ENCODE measurements at regions not wholly inside any gene's neighbourhood (a gene's known extent, or its start where the extent isn't known, plus 50 kb on each side); places are given as distances from the start of the nearest gene placed in this dataset.
A peak's percentile ranks its signal among the peaks of the same experiment; 100 is the strongest.
"Not testable (repeated sequence)": the region's sequence is repeated elsewhere in the genome, so short reads cannot be mapped to it uniquely, and the experiment has no call there.

- H3K36me3 ChIP-seq = no peaks in the 10 kb centered on the region
- no peak overlapping the region for H3K4me3 ChIP-seq
- no peak overlapping the region for H3K27ac ChIP-seq
- H3K27me3 ChIP-seq = peaks cover 0 to 1% (median 0%) of the 10 kb centered on the region in 3 donors
- no peaks in the 10 kb centered on the region for H3K9me3 ChIP-seq
- no peak for DNase-seq
- 82 to 92% methylated on average over 13 of the region's 13 CpGs for WGBS, 2 donors
- H3K4me1 ChIP-seq = no peaks in the 10 kb centered on the region
- TF ChIP-seq EP300 (IDR thresholded peaks at IDR 0.05) = no peak
- no peak for TF ChIP-seq POLR2A (IDR thresholded peaks at IDR 0.05)
- no peak for TF ChIP-seq CTCF (IDR thresholded peaks at IDR 0.05)
- no peak for TF ChIP-seq POLR2AphosphoS5 (IDR thresholded peaks at IDR 0.05)
- intact Hi-C loops (cut with DNase I) = no loop called here
These were observed 170.0 kb downstream of the ADRA2C start for GRCh38 chr4:3936184-3936583.

- H3K27ac ChIP-seq; H3K4me1 ChIP-seq; H3K4me3 ChIP-seq; H3K36me3 ChIP-seq; intact Hi-C loops (cut with DNase I); H3K27me3 ChIP-seq; H3K9me3 ChIP-seq; DNase-seq: not testable (repeated sequence)
- WGBS, 2 donors = 62 to 79% methylated on average over 16 to 18 of the region's 18 CpGs
These were observed 171.8 kb downstream of the ADRA2C start for GRCh38 chr4:3937849-3938562.

GRCh38 chr4:3938676-3939075, 172.5 kb downstream of the ADRA2C start:
- intact Hi-C loops (cut with DNase I); H3K27me3 ChIP-seq; H3K4me1 ChIP-seq; H3K9me3 ChIP-seq; H3K27ac ChIP-seq; DNase-seq; H3K36me3 ChIP-seq; H3K4me3 ChIP-seq: not testable (repeated sequence)
- 49 to 75% methylated on average over 8 of the region's 8 CpGs for WGBS, 2 donors

- H3K27ac ChIP-seq; H3K4me3 ChIP-seq; H3K9me3 ChIP-seq; H3K4me1 ChIP-seq; H3K36me3 ChIP-seq; DNase-seq; H3K27me3 ChIP-seq; intact Hi-C loops (cut with DNase I): not testable (repeated sequence)
- WGBS, 2 donors = 66 to 68% methylated on average over 9 of the region's 10 CpGs
These were observed 173.9 kb downstream of the ADRA2C start for GRCh38 chr4:3939954-3940591.

- intact Hi-C loops (cut with DNase I); DNase-seq; H3K36me3 ChIP-seq; H3K9me3 ChIP-seq; H3K27me3 ChIP-seq; H3K27ac ChIP-seq; H3K4me1 ChIP-seq; H3K4me3 ChIP-seq: not testable (repeated sequence)
- 43 to 55% methylated on average over 17 of the region's 17 CpGs for WGBS, 2 donors
These were observed 175.7 kb downstream of the ADRA2C start for GRCh38 chr4:3941735-3942522.

GRCh38 chr4:3942569-3942971, 176.4 kb downstream of the ADRA2C start:
- H3K27ac ChIP-seq; H3K27me3 ChIP-seq; H3K4me3 ChIP-seq; DNase-seq; H3K36me3 ChIP-seq; intact Hi-C loops (cut with DNase I); H3K9me3 ChIP-seq; H3K4me1 ChIP-seq: not testable (repeated sequence)
- TF ChIP-seq CTCF (IDR thresholded peaks at IDR 0.05) = peak in 3 of 4 experiments; percentile 48 to 60 (median 56)
- 3 to 8% methylated on average over 12 of the region's 12 CpGs for WGBS, 2 donors

- H3K4me1 ChIP-seq; H3K27me3 ChIP-seq; H3K4me3 ChIP-seq; H3K27ac ChIP-seq; intact Hi-C loops (cut with DNase I); H3K36me3 ChIP-seq; DNase-seq; H3K9me3 ChIP-seq: not testable (repeated sequence)
- WGBS, 2 donors = 66 to 74% methylated on average over 6 to 8 of the region's 8 CpGs
These were observed 176.9 kb downstream of the ADRA2C start for GRCh38 chr4:3943051-3943450.
